CD4-positive, alpha-beta memory T cell (primary cell): ENCODE measurements at regions not wholly inside any gene's neighbourhood (a gene's known extent, or its start where the extent isn't known, plus 50 kb on each side); places are given as distances from the start of the nearest gene placed in this dataset.
A peak's percentile ranks its signal among the peaks of the same experiment; 100 is the strongest.

ENCODE experiments used
- CTCF ChIA-PET: fragments of 350-600 bp; sonication (Branson Sonifier 250); formaldehyde crosslinking; loops from one replicate; lab custom pipeline; 2021; ENCODE audit warnings: inconsistent platforms; ENCODE audit not compliant: partially characterized antibody; lab: Charles Lee
- POLR2A ChIA-PET: fragments of 350-600 bp; sonication (Branson Sonifier 250); formaldehyde crosslinking; loops from one replicate; lab custom pipeline; 2021; ENCODE audit not compliant: partially characterized antibody; lab: Charles Lee
- DNase-seq, 5 donors: peaks; one replicate each; pipeline versions ENCODE4 v3.0.0 to v3.0.0-alpha.2; 2020 to 2022; ENCODE audit warnings: mixed read lengths in 1 of 5
- H3K27ac ChIP-seq: one replicate; pipeline ENCODE4 v1.7.0; 2013; ENCODE audit warnings: low read depth, low read length
- H3K27me3 ChIP-seq: 2 replicates; pipeline ENCODE4 v1.7.0; 2013; ENCODE audit warnings: mild to moderate bottlenecking, low read length, moderate library complexity; ENCODE audit not compliant: insufficient read depth
- H3K36me3 ChIP-seq: 2 replicates; pipeline ENCODE4 v1.7.0; 2013; ENCODE audit warnings: mild to moderate bottlenecking, low read length, moderate library complexity; ENCODE audit not compliant: insufficient read depth
- H3K4me1 ChIP-seq: 2 replicates; pipeline ENCODE4 v1.7.0; 2013; ENCODE audit warnings: mild to moderate bottlenecking, low read length, moderate library complexity; ENCODE audit not compliant: insufficient read depth
- H3K4me3 ChIP-seq, 2 donors: one replicate each; pipeline ENCODE4 v1.7.0; 2013; ENCODE audit warnings: low read length in 2 of 2, mild to moderate bottlenecking in 1 of 2
- H3K9me3 ChIP-seq, 2 donors: one replicate each; pipeline ENCODE4 v1.7.0; 2013; ENCODE audit warnings: low read length in 2 of 2, control low read depth in 1 of 2; ENCODE audit not compliant: control insufficient read depth in 1 of 2
- H3K27ac Mint-ChIP-seq, 7 donors: one replicate each; pipeline ENCODE4 v1.8.0; 2020 to 2021; ENCODE audit warnings: mixed read lengths in 7 of 7, mild to moderate bottlenecking in 6 of 7, inconsistent platforms in 3 of 7, moderate library complexity in 3 of 7
- H3K27me3 Mint-ChIP-seq, 2 donors: one replicate each; pipeline ENCODE4 v1.8.0; 2020 to 2021; ENCODE audit warnings: mixed read lengths in 2 of 2
- H3K36me3 Mint-ChIP-seq, 2 donors: one replicate each; pipeline ENCODE4 v1.8.0; 2020 to 2021; ENCODE audit warnings: mixed read lengths in 2 of 2, inconsistent platforms in 1 of 2, mild to moderate bottlenecking in 1 of 2
- H3K4me1 Mint-ChIP-seq, 4 donors: one replicate each; pipeline ENCODE4 v1.8.0; 2020 to 2021; ENCODE audit warnings: mixed read lengths in 4 of 4, mild to moderate bottlenecking in 1 of 4
- H3K4me3 Mint-ChIP-seq, 8 donors: one replicate each; pipeline ENCODE4 v1.8.0; 2020 to 2021; ENCODE audit warnings: mixed read lengths in 8 of 8, mild to moderate bottlenecking in 7 of 8, moderate library complexity in 6 of 8, inconsistent platforms in 3 of 8
- H3K9me3 Mint-ChIP-seq, 8 donors: one replicate each; pipeline ENCODE4 v1.8.0; 2020 to 2021; ENCODE audit warnings: mixed read lengths in 8 of 8, mild to moderate bottlenecking in 5 of 8, inconsistent platforms in 3 of 8, moderate library complexity in 1 of 8
- intact Hi-C: fragments of 100-400 bp; cut with micrococcal nuclease; formaldehyde crosslinking; loops from one replicate; pipeline ENCODE4 v1.15.1; 2023

GRCh38 chr11:115869780-115870431 lies 365.7 kb upstream of the CADM1 start:
- CTCF ChIA-PET: no interaction called here
- Mint-ChIP-seq H3K27me3 (no peaks in the 10 kb centered on the region), H3K4me1 (peaks cover 0 to 4% (median under 1%) of the 10 kb centered on the region in 4 donors), H3K4me3 (no peak overlapping the region), H3K9me3 (peaks cover 0 to 17% (median 1%) of the 10 kb centered on the region in 8 donors), H3K27ac (peak overlapping the region in 2 of 7 donors; percentile 35 to 36), H3K36me3 (no peaks in the 10 kb centered on the region)
- Histone ChIP-seq H3K36me3 (no peaks in the 10 kb centered on the region), H3K27ac (no peak overlapping the region), H3K27me3 (no peaks in the 10 kb centered on the region), H3K4me1 (no peaks in the 10 kb centered on the region), H3K4me3 (no peak overlapping the region), H3K9me3 (no peaks in the 10 kb centered on the region)
- intact Hi-C loops: no loop called here
- DNase-seq: peak in 2 of 5 donors; percentile 23 to 28
- POLR2A ChIA-PET: no interaction called here

GRCh38 chr11:115869131-115869530 lies 364.9 kb upstream of the CADM1 start:
- Histone ChIP-seq H3K9me3 (no peaks in the 10 kb centered on the region), H3K27me3 (no peaks in the 10 kb centered on the region), H3K36me3 (no peaks in the 10 kb centered on the region), H3K27ac (no peak overlapping the region), H3K4me1 (no peaks in the 10 kb centered on the region), H3K4me3 (no peak overlapping the region)
- Mint-ChIP-seq H3K36me3 (no peaks in the 10 kb centered on the region), H3K27me3 (no peaks in the 10 kb centered on the region), H3K4me3 (peak overlapping the region in 2 of 8 donors; percentile 32 to 69), H3K4me1 (peaks cover 0 to 4% (median under 1%) of the 10 kb centered on the region in 4 donors), H3K27ac (peak overlapping the region in 3 of 7 donors; percentile 24 to 50 (median 39)), H3K9me3 (peaks cover 0 to 17% (median 1%) of the 10 kb centered on the region in 8 donors)
- POLR2A ChIA-PET: no interaction called here
- DNase-seq: peak in 2 of 5 donors; percentile 1 to 12
- CTCF ChIA-PET: no interaction called here
- intact Hi-C loops: no loop called here

- Mint-ChIP-seq H3K4me1 (no peaks in the 10 kb centered on the region), H3K4me3 (no peak overlapping the region), H3K9me3 (peaks cover 0 to 10% (median 3%) of the 10 kb centered on the region in 8 donors), H3K27me3 (no peaks in the 10 kb centered on the region), H3K36me3 (no peaks in the 10 kb centered on the region), H3K27ac (no peak overlapping the region)
- POLR2A ChIA-PET: no interaction called here
- DNase-seq: no peak
- no peak overlapping the region for H3K4me3 ChIP-seq
- no peak overlapping the region for H3K27ac ChIP-seq
- CTCF ChIA-PET: no interaction called here
- H3K9me3 ChIP-seq: no peaks in the 10 kb centered on the region
- no peaks in the 10 kb centered on the region for H3K36me3 ChIP-seq
- H3K4me1 ChIP-seq: no peaks in the 10 kb centered on the region
- intact Hi-C loops: no loop called here
- H3K27me3 ChIP-seq: no peaks in the 10 kb centered on the region
Measured at GRCh38 chr11:115860246-115860645, 356.0 kb upstream of the CADM1 start.

GRCh38 chr11:115848611-115849010 lies 344.4 kb upstream of the CADM1 start:
- H3K36me3 ChIP-seq: no peaks in the 10 kb centered on the region
- H3K9me3 ChIP-seq: no peaks in the 10 kb centered on the region
- no peak overlapping the region for H3K27ac ChIP-seq
- DNase-seq: no peak
- ChIA-PET POLR2A (no interaction called here), CTCF (no interaction called here)
- Mint-ChIP-seq H3K4me1 (no peaks in the 10 kb centered on the region), H3K4me3 (no peak overlapping the region), H3K9me3 (peaks cover 0 to 17% (median 5%) of the 10 kb centered on the region in 8 donors), H3K27ac (no peak overlapping the region), H3K36me3 (no peaks in the 10 kb centered on the region), H3K27me3 (peaks cover 0 to 1% of the 10 kb centered on the region in 2 donors)
- no peak overlapping the region for H3K4me3 ChIP-seq
- intact Hi-C loops: no loop called here
- H3K27me3 ChIP-seq: no peaks in the 10 kb centered on the region
- no peaks in the 10 kb centered on the region for H3K4me1 ChIP-seq

- intact Hi-C loops: no loop called here
- Mint-ChIP-seq H3K27me3 (no peaks in the 10 kb centered on the region), H3K27ac (peak overlapping the region in 1 of 7 donors; percentile 3), H3K36me3 (no peaks in the 10 kb centered on the region), H3K9me3 (peaks cover 0 to 12% (median 3%) of the 10 kb centered on the region in 8 donors), H3K4me3 (no peak overlapping the region), H3K4me1 (no peaks in the 10 kb centered on the region)
- no peak overlapping the region for H3K27ac ChIP-seq
- DNase-seq: no peak
- no peaks in the 10 kb centered on the region for H3K36me3 ChIP-seq
- no peaks in the 10 kb centered on the region for H3K9me3 ChIP-seq
- ChIA-PET CTCF (no interaction called here), POLR2A (no interaction called here)
- H3K27me3 ChIP-seq: no peaks in the 10 kb centered on the region
- H3K4me1 ChIP-seq: no peaks in the 10 kb centered on the region
- no peak overlapping the region for H3K4me3 ChIP-seq
Measured at GRCh38 chr11:115848080-115848479, 343.9 kb upstream of the CADM1 start.

GRCh38 chr11:115845872-115846271 lies 341.7 kb upstream of the CADM1 start:
- no peaks in the 10 kb centered on the region for H3K9me3 ChIP-seq
- Mint-ChIP-seq H3K36me3 (no peaks in the 10 kb centered on the region), H3K9me3 (peaks cover 0 to 13% (median 5%) of the 10 kb centered on the region in 8 donors), H3K27ac (no peak overlapping the region), H3K4me1 (no peaks in the 10 kb centered on the region), H3K4me3 (no peak overlapping the region), H3K27me3 (no peaks in the 10 kb centered on the region)
- H3K27me3 ChIP-seq: no peaks in the 10 kb centered on the region
- no peaks in the 10 kb centered on the region for H3K4me1 ChIP-seq
- POLR2A ChIA-PET: no interaction called here
- H3K4me3 ChIP-seq: no peak overlapping the region
- CTCF ChIA-PET: no interaction called here
- no peak overlapping the region for H3K27ac ChIP-seq
- H3K36me3 ChIP-seq: no peaks in the 10 kb centered on the region
- intact Hi-C loops: no loop called here
- DNase-seq: no peak

GRCh38 chr11:115843685-115844084 lies 339.5 kb upstream of the CADM1 start:
- DNase-seq: no peak
- H3K9me3 ChIP-seq: no peaks in the 10 kb centered on the region
- no peaks in the 10 kb centered on the region for H3K36me3 Mint-ChIP-seq
- H3K4me3 Mint-ChIP-seq: no peak overlapping the region
- H3K4me1 ChIP-seq: no peaks in the 10 kb centered on the region
- no peaks in the 10 kb centered on the region for H3K36me3 ChIP-seq
- H3K27me3 ChIP-seq: no peaks in the 10 kb centered on the region
- ChIA-PET CTCF (no interaction called here), POLR2A (no interaction called here)
- H3K27me3 Mint-ChIP-seq: peaks cover 0 to 2% of the 10 kb centered on the region in 2 donors
- H3K27ac ChIP-seq: no peak overlapping the region
- H3K4me1 Mint-ChIP-seq: no peaks in the 10 kb centered on the region
- peaks cover 0 to 8% (median 5%) of the 10 kb centered on the region in 8 donors for H3K9me3 Mint-ChIP-seq
- intact Hi-C loops: no loop called here
- H3K27ac Mint-ChIP-seq: no peak overlapping the region
- H3K4me3 ChIP-seq: no peak overlapping the region
